ENCODE measurements at regions not wholly inside any gene's neighbourhood (a gene's known extent, or its start where the extent isn't known, plus 50 kb on each side); places are given as distances from the start of the nearest gene placed in this dataset.

GRCh38 chr4:65120287-65120686 is 550.0 kb downstream of the EPHA5 start:
- Histone ChIP-seq H3K4me1 (ENCODE audit: insufficient read depth, low read length) (no peaks in the 10 kb centered on the region), H3K27me3 (ENCODE audit: control insufficient read depth in 1 of 2, insufficient read depth in 2 of 2, low read length in 2 of 2) (no peaks in the 10 kb centered on the region), H3K4me3 (replicated peaks in 1 of 3; ENCODE audit: insufficient read depth in 1 of 3, low read depth in 2 of 3, low read length in 3 of 3) (no peak overlapping the region), H4K20me1 (ENCODE audit: insufficient read depth, low read length) (no peaks in the 10 kb centered on the region), H3K4me2 (ENCODE audit: low read depth, low read length) (no peak overlapping the region), H3K9ac (ENCODE audit: insufficient read depth, low read depth, low read length) (no peak overlapping the region), H3K9me3 (ENCODE audit: low read length) (no peaks in the 10 kb centered on the region), H2AFZ (ENCODE audit: low read length) (no peak overlapping the region), H3K27ac (ENCODE audit: extremely low read length, insufficient read depth, low read length) (no peak overlapping the region), H3K79me2 (ENCODE audit: insufficient read depth, low read length) (no peaks in the 10 kb centered on the region), H3K36me3 (replicated peaks in 1 of 2; ENCODE audit: control insufficient read depth in 1 of 2, insufficient read depth in 2 of 2, low read length in 2 of 2) (no peaks in the 10 kb centered on the region)
- intact Hi-C loops (cut with micrococcal nuclease; ENCODE audit: unreplicated experiment) (no loop called here), in situ Hi-C loops (cut with HindIII; ENCODE audit: extremely low pct_ligation_motif_present, low pct_unique_long_range_greater_than_20kb) (no loop called here)
- no peak for ATAC-seq
- DNase-seq (ENCODE audit: low spot score): no peak
- no peak for FAIRE-seq
- ChIA-PET POLR2A (no interaction called here), CTCF (ENCODE audit: low intra/inter-chr PET ratio, low total read pairs) (no interaction called here)
- TF ChIP-seq ZEB1 (IDR thresholded peaks at IDR 0.05; ENCODE audit: insufficient replicate concordance, low read depth) (no peak), ATF4 (CRISPR knock-in tag; IDR thresholded peaks at IDR 0.05) (no peak), SP140L (CRISPR knock-in tag; IDR thresholded peaks at IDR 0.05; ENCODE audit: borderline replicate concordance) (no peak), RAD51 (IDR thresholded peaks at IDR 0.05; ENCODE audit: borderline replicate concordance) (no peak), KLF11 (CRISPR knock-in tag; IDR thresholded peaks at IDR 0.05) (no peak), GPN1 (CRISPR knock-in tag; IDR thresholded peaks at IDR 0.05; ENCODE audit: borderline replicate concordance) (no peak), HMGXB3 (CRISPR knock-in tag; IDR thresholded peaks at IDR 0.05; ENCODE audit: borderline replicate concordance) (no peak), ZNF441 (CRISPR knock-in tag; IDR thresholded peaks at IDR 0.05; ENCODE audit: borderline replicate concordance) (no peak), PPARG (CRISPR knock-in tag; conservative IDR thresholded peaks at IDR 0.05) (no peak), THAP9 (CRISPR knock-in tag; IDR thresholded peaks at IDR 0.05; ENCODE audit: borderline replicate concordance) (no peak), SALL1 (CRISPR knock-in tag; IDR thresholded peaks at IDR 0.05) (no peak)
- no TSS peak for BruUV-seq (replicated peaks)
- 2% methylated on average over 1 of the region's 1 CpG for WGBS (ENCODE audit: low lambda C conversion rate)

Data from HepG2 (cell line).